Coronary artery (tissue), 2 donors: ENCODE measurements at regions not wholly inside any gene's neighbourhood (a gene's known extent, or its start where the extent isn't known, plus 50 kb on each side); places are given as distances from the start of the nearest gene placed in this dataset.

Experiments used
- DNase-seq: peaks from one replicate; pipeline ENCODE4 v3.0.0-alpha.2; 2017; ENCODE audit warnings: low spot score
- H3K27ac ChIP-seq, 2 donors: fragments of 200-600 bp; sonication (generic); one replicate each; pipeline ENCODE4 v1.5.1; 2016 to 2019
- H3K4me3 ChIP-seq: fragments of 200-600 bp; sonication (generic); 2 replicates; pipeline ENCODE4 v1.5.1; 2016; ENCODE audit warnings: mild to moderate bottlenecking, moderate library complexity
- CTCF ChIP-seq: fragments of 200-600 bp; sonication (generic); IDR thresholded peaks from one replicate; pipeline ENCODE4 v1.5.1; 2019; ENCODE audit warnings: antibody characterized with exemption

GRCh38 chr3:181808053-181808452, 96.3 kb downstream of the SOX2 start:
- DNase-seq = no peak
- no peak for TF ChIP-seq CTCF

GRCh38 chr3:181823716-181824115, 112.0 kb downstream of the SOX2 start:
- no peak for TF ChIP-seq CTCF
- H3K4me3 ChIP-seq = no peak overlapping the region
- H3K27ac ChIP-seq = no peak overlapping the region
- no peak for DNase-seq

More at GRCh38 chr3:181808053-181808452, 96.3 kb downstream of the SOX2 start:
- H3K27ac ChIP-seq = no peak overlapping the region
- H3K4me3 ChIP-seq = no peak overlapping the region

- TF ChIP-seq CTCF = no peak
- H3K27ac ChIP-seq = no peak overlapping the region
- H3K4me3 ChIP-seq = no peak overlapping the region
- DNase-seq = no peak
These were observed 113.2 kb downstream of the SOX2 start for GRCh38 chr3:181824961-181825360.

DNA sequence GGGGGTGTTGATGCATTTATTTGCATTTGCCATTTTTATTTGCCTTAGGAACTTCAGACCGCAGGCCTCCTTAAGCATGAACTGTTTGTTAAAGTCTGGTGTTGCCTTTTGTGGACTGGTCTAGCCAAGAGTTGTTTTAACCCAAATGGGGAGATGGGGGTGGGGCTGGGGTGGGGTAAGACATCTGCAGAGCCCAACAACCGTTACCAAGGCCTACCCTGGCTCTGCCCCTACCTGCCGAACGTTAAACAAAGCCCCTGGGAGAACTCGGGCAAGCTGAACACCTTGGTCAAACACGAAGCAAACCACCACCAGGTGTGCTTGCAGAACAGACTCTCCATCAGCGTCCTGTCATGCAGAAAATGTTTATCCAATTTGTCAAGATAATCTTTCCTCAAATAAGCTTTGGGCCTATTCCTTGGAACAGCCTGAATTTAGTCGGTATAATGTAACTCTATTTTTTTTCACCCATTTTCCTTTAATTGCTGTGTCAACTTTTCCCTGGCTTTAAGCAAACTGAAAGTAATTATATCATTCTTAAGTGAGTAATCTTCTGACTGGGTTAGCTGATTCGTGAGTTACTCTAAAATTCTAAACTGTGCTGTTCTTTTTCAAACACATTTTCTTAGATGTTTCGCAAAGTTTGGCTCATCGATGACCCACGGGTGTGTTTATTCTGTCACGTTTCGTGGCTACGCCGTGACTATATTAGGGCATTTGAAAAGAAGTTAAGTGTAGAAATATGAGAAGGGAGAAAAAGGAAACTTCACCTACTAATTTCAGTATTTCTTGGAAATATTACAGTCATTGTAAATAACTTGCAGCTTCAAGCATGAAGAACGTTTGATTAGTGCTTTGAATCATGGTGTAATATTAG, 127.6 kb downstream of the SOX2 start:
- H3K27ac ChIP-seq = no peak overlapping the region
- no peak for TF ChIP-seq CTCF
- H3K4me3 ChIP-seq = no peak overlapping the region
- DNase-seq = no peak

DNA sequence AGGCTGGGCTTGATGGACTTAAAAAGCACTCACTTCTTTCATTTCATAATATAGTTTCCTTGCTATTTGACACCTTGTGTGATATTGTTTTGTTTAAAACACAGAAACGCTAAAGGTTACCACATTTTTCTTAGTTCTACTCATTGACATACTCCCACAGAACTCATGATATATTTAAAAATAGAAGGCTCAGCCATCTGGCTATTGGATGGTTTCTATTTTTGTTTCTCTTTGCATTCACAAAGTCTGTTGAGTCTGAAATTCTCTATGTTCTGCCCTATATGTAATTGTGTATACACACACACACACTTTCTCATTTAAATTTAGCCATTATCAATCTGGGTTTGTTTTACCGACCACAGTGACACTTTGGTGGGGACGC, 128.2 kb downstream of the SOX2 start:
- no peak for DNase-seq
- TF ChIP-seq CTCF = no peak
- Histone ChIP-seq H3K4me3 (no peak overlapping the region), H3K27ac (no peak overlapping the region)

DNA sequence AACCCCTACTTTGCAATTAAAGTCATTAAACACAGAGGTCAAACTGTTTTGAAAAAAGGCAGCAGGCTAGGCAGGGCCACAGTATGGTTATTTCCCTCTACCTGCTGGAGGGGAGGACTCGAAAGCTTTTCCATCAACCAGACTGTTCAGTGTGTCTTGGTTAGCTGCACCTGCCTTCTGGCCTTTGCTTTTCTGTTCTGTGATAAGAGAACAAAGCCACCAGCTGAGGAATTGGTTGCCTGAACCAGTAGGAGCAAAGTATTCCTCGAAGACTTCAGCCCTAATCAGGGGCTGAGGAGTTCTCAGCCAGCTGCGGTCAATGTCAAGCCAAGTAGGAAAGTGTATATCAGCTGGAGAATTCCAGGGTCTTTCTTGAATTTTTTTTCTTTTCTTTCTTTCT, 132.5 kb downstream of the SOX2 start:
- Histone ChIP-seq H3K27ac (no peak overlapping the region), H3K4me3 (no peak overlapping the region)
- TF ChIP-seq CTCF = no peak
- no peak for DNase-seq

- Histone ChIP-seq H3K4me3 (no peak overlapping the region), H3K27ac (no peak overlapping the region)
- no peak for DNase-seq
- TF ChIP-seq CTCF = no peak
These were observed 135.6 kb downstream of the SOX2 start for GRCh38 chr3:181847276-181847675.
